Osteoblast (primary cell): ENCODE measurements at regions not wholly inside any gene's neighbourhood (a gene's known extent, or its start where the extent isn't known, plus 50 kb on each side); places are given as distances from the start of the nearest gene placed in this dataset.

Experiments
- DNase-seq: peaks from one replicate; pipeline ENCODE4 v3.0.0; 2011; ENCODE audit warnings: low spot score, mixed read lengths; ENCODE audit not compliant: insufficient read length; ENCODE audit errors: missing footprints
- H2AFZ ChIP-seq: 2 replicates; pipeline ENCODE4 v1.6.0; 2011; ENCODE audit warnings: mild to moderate bottlenecking, low read length
- H3K27ac ChIP-seq: 2 replicates; pipeline ENCODE4 v1.5.1; 2011; ENCODE audit warnings: mild to moderate bottlenecking, low read depth, low read length, moderate library complexity
- H3K27me3 ChIP-seq: 2 replicates; pipeline ENCODE4 v1.6.0; 2012; ENCODE audit warnings: mild to moderate bottlenecking, control low read depth, inconsistent platforms, low read length, moderate library complexity; ENCODE audit not compliant: insufficient read depth
- H3K36me3 ChIP-seq: 2 replicates; pipeline ENCODE4 v1.5.1; 2011; ENCODE audit warnings: mild to moderate bottlenecking, low read length, control low read depth, moderate library complexity; ENCODE audit not compliant: insufficient read depth
- H3K4me1 ChIP-seq: 2 replicates; pipeline ENCODE4 v1.5.1; 2011; ENCODE audit warnings: mild to moderate bottlenecking, low read length, control low read depth, moderate library complexity; ENCODE audit not compliant: insufficient read depth
- H3K4me2 ChIP-seq: 2 replicates; pipeline ENCODE4 v1.6.0; 2011; ENCODE audit warnings: mild to moderate bottlenecking, low read length; ENCODE audit not compliant: insufficient read depth
- H3K4me3 ChIP-seq: fragments of 200-600 bp; sonication (generic); 3 replicates; pipeline ENCODE4 v1.5.1; 2012; ENCODE audit warnings: mild to moderate bottlenecking, low read length, inconsistent platforms; ENCODE audit not compliant: insufficient read depth
- H3K79me2 ChIP-seq: 2 replicates; pipeline ENCODE4 v1.6.0; 2012; ENCODE audit warnings: mild to moderate bottlenecking, low read length, control low read depth, inconsistent platforms; ENCODE audit not compliant: insufficient read depth
- H3K9me3 ChIP-seq: 2 replicates; pipeline ENCODE4 v1.5.1; 2011; ENCODE audit warnings: low read depth, low read length, control low read depth
- H4K20me1 ChIP-seq: 2 replicates; pipeline ENCODE4 v1.6.0; 2012; ENCODE audit warnings: mild to moderate bottlenecking, low read length, control low read depth; ENCODE audit not compliant: insufficient read depth
- TF ChIP-seq, protein P1 (sequence below): IDR thresholded peaks from 2 replicates; pipeline ENCODE4 v1.5.1; 2011; ENCODE audit warnings: mild to moderate bottlenecking, low read depth, low read length, moderate library complexity; ENCODE audit errors: extremely low read depth

DNA sequence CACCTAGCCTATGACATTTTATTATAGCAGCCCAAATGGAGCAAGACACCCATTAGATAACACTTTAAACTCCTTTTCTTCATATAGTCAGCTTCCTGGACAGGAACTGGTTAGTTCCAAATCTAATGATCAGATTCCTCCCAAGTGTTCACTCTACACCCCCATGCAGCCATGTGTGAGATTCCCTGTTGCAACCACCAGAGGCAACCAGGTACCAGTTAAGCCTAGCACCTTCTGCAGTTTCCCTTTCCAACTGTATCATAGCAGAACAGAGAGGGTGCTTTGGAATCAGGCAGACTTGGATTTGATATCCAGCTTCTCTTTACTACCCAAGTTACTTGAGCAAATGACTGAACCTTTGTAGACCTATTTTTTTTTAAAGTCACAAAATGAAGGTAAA lies 296.6 kb upstream of the PCSK5 start:
- Histone ChIP-seq H3K27ac (no peak overlapping the region), H2AFZ (no peak overlapping the region), H3K4me1 (no peaks in the 10 kb centered on the region), H3K9me3 (no peaks in the 10 kb centered on the region), H3K79me2 (no peaks in the 10 kb centered on the region), H3K36me3 (no peaks in the 10 kb centered on the region), H3K27me3 (no peaks in the 10 kb centered on the region), H3K4me3 (no peak overlapping the region), H3K4me2 (no peak overlapping the region), H4K20me1 (no peaks in the 10 kb centered on the region)
- no peak for DNase-seq
- TF ChIP-seq, protein P1, sequence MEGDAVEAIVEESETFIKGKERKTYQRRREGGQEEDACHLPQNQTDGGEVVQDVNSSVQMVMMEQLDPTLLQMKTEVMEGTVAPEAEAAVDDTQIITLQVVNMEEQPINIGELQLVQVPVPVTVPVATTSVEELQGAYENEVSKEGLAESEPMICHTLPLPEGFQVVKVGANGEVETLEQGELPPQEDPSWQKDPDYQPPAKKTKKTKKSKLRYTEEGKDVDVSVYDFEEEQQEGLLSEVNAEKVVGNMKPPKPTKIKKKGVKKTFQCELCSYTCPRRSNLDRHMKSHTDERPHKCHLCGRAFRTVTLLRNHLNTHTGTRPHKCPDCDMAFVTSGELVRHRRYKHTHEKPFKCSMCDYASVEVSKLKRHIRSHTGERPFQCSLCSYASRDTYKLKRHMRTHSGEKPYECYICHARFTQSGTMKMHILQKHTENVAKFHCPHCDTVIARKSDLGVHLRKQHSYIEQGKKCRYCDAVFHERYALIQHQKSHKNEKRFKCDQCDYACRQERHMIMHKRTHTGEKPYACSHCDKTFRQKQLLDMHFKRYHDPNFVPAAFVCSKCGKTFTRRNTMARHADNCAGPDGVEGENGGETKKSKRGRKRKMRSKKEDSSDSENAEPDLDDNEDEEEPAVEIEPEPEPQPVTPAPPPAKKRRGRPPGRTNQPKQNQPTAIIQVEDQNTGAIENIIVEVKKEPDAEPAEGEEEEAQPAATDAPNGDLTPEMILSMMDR = no peak

DNA sequence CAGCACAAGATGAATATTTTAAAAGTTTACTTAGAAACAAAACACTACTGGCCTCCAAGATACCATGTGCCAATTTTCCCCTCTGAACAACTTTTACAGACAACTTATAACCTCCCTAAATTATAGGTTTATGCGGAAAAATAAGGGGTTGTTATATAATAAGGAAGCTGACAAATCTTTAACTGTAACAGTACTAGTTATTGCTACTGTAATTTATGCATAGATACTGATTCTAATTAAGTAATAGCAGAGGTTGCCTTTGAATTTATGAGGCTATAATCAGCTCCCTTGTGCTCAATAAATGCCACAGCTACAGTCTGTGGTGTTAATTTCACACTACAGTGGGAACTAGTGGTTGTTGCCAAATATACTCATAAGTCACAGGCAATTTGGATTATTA lies 291.3 kb upstream of the PCSK5 start:
- Histone ChIP-seq H4K20me1 (no peaks in the 10 kb centered on the region), H3K79me2 (no peaks in the 10 kb centered on the region), H3K36me3 (no peaks in the 10 kb centered on the region), H3K9me3 (no peaks in the 10 kb centered on the region), H3K27me3 (no peaks in the 10 kb centered on the region), H3K4me3 (no peak overlapping the region), H3K4me2 (no peak overlapping the region), H3K4me1 (no peaks in the 10 kb centered on the region), H2AFZ (no peak overlapping the region), H3K27ac (no peak overlapping the region)
- no peak for DNase-seq
- TF ChIP-seq, protein P1 = no peak

DNA sequence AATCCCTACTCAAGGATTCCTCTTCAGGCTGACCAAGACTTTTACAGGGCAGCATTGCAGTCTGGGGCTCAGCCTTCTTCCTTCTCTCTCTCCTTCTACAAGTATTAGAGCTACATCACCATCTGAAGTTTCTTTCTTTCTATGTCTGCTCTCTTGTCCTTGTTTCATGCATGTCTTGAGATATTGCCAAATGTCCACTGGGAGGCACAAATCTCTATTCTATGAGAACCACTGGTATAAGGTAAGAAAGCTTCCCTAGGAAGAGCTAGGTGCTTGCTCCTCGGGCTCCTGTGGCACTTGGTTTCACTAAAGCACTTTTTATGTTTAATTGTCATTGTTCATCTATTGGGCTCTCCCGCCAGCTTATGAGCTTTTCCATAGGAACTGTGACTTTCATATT lies 289.2 kb upstream of the PCSK5 start:
- Histone ChIP-seq H3K36me3 (no peaks in the 10 kb centered on the region), H3K9me3 (no peaks in the 10 kb centered on the region), H4K20me1 (no peaks in the 10 kb centered on the region), H3K27me3 (no peaks in the 10 kb centered on the region), H3K79me2 (no peaks in the 10 kb centered on the region), H3K4me3 (no peak overlapping the region), H2AFZ (no peak overlapping the region), H3K4me2 (no peak overlapping the region), H3K27ac (no peak overlapping the region), H3K4me1 (no peaks in the 10 kb centered on the region)
- TF ChIP-seq, protein P1 = no peak
- DNase-seq = no peak

DNA sequence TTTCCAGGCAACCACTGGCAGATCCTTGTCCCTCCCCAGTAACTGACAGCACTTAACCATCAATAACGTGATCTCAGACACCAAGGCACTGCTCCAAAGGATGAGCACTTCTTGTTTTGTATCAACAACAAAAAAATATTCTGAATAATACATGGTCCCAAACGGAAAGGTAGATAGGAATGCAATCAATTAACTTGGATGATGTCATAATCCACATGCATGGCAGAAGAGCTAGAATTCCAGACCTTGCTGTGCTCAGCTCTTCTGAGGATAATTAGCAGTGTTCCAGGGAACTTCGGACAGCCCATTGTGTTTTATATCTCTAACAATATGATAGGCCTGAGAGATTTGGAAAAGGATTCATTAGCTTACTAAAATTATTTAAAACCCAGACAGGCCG lies 288.4 kb upstream of the PCSK5 start:
- no peaks in the 10 kb centered on the region for H3K36me3 ChIP-seq
- H3K9me3 ChIP-seq = no peaks in the 10 kb centered on the region
- no peak overlapping the region for H3K4me2 ChIP-seq
- H3K27me3 ChIP-seq = no peaks in the 10 kb centered on the region
- no peaks in the 10 kb centered on the region for H3K4me1 ChIP-seq
- H4K20me1 ChIP-seq = no peaks in the 10 kb centered on the region
- no peak overlapping the region for H2AFZ ChIP-seq
- no peaks in the 10 kb centered on the region for H3K79me2 ChIP-seq
- TF ChIP-seq, protein P1 = no peak
- no peak for DNase-seq
- no peak overlapping the region for H3K27ac ChIP-seq
- H3K4me3 ChIP-seq = no peak overlapping the region
